SK-N-MC (cell line): ENCODE measurements at regions not wholly inside any gene's neighbourhood (a gene's known extent, or its start where the extent isn't known, plus 50 kb on each side); places are given as distances from the start of the nearest gene placed in this dataset.

Source experiments
- EZH2 ChIP-seq: fragments of 200-600 bp; sonication (generic); IDR thresholded peaks from one replicate; pipeline ENCODE4 v1.6.1; 2017; ENCODE audit warnings: antibody characterized with exemption
- POLR2AphosphoS5 ChIP-seq: IDR thresholded peaks from 2 replicates; pipeline ENCODE4 v1.6.1; 2012; ENCODE audit warnings: mild to moderate bottlenecking, low read depth, low read length, borderline replicate concordance

- no peak for TF ChIP-seq EZH2
- TF ChIP-seq POLR2AphosphoS5: no peak
Observed at GRCh38 chr17:65307961-65308316, 170.8 kb downstream of the RGS9 start.
